Activated naive CD8-positive, alpha-beta T cell treated with anti-CD3 and anti-CD28 coated beads, Interleukin-2, amount 10 ng/mL, durations not matched to agents 7 days and 5 days (primary cell): ENCODE measurements at regions not wholly inside any gene's neighbourhood (a gene's known extent, or its start where the extent isn't known, plus 50 kb on each side); places are given as distances from the start of the nearest gene placed in this dataset.

Experiments
- ATAC-seq: fragments of 150-1000 bp; cut with Tn5 transposase; one replicate; pipeline ENCODE4 v1.10.0; 2021; ENCODE audit warnings: low read depth, moderate library complexity
- POLR2A ChIA-PET: fragments of 350-600 bp; sonication (Branson Sonifier 250); formaldehyde crosslinking; loops from one replicate; lab custom pipeline; 2021; ENCODE audit warnings: antibody characterized with exemption; lab: Charles Lee
- DNase-seq: peaks from one replicate; pipeline ENCODE4 v3.0.0; 2021
- H3K27ac Mint-ChIP-seq: one replicate; pipeline ENCODE4 v1.8.0; 2022; ENCODE audit warnings: mild to moderate bottlenecking, mixed read lengths
- H3K27me3 Mint-ChIP-seq: one replicate; pipeline ENCODE4 v1.8.0; 2022; ENCODE audit warnings: mild to moderate bottlenecking, moderate library complexity, mixed read lengths
- H3K36me3 Mint-ChIP-seq: one replicate; pipeline ENCODE4 v1.8.0; 2021; ENCODE audit warnings: mild to moderate bottlenecking, mixed read lengths
- H3K4me1 Mint-ChIP-seq: one replicate; pipeline ENCODE4 v1.8.0; 2021; ENCODE audit warnings: mixed read lengths
- H3K4me3 Mint-ChIP-seq: one replicate; pipeline ENCODE4 v1.8.0; 2022; ENCODE audit warnings: mild to moderate bottlenecking, moderate library complexity, mixed read lengths
- H3K9me3 Mint-ChIP-seq: one replicate; pipeline ENCODE4 v1.8.0; 2021; ENCODE audit warnings: mixed read lengths

DNA sequence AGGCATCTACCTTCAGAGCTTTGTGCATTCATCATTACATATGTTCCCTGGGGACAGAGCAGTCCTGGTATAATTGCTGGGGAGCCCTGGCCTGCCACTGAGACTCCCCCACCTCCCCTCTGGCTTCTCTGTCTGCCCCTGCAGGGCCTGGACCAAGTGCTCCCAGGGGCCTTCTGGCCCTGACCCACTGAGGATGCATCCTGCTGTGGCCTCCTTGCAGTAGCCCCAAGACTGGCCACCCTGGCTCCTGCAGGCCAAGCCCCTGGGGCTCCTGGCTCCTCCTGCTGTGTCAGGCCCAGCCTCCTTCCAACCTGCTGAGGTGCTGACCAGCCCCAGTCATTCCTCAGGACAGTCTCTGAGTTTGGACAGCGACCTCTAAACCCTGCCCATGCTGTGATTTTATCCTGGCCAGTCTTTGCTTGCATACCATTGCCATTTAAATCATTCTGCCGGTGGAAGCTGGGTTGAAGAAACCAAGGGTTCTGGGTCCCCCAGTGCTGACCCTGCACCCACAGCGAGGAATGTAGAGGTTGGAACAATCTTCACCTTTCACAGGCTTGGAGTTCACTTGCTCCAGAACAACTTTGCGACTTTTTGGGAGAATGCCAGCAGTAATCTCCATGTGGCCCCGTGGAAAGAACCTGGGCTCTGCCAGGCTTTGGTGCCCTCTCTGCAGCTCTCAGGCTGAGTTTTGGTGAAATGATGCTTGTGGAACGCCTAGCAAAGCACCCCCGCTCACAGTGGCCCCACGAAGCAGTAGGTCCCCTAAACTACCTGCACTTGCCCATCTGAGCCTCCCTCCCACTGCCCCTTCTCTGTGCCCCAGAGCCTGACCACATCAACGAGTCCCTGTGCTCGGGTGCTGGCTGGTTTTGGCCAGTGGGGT, 167.3 kb upstream of the GLI2 start:
- ATAC-seq: no peak
- POLR2A ChIA-PET: no interaction called here
- no peaks in the 10 kb centered on the region for H3K4me1 Mint-ChIP-seq
- no peak for DNase-seq
- H3K27ac Mint-ChIP-seq: no peak overlapping the region
- H3K27me3 Mint-ChIP-seq: no peaks in the 10 kb centered on the region
- H3K4me3 Mint-ChIP-seq: no peak overlapping the region
- no peaks in the 10 kb centered on the region for H3K9me3 Mint-ChIP-seq
- H3K36me3 Mint-ChIP-seq: no peaks in the 10 kb centered on the region

DNA sequence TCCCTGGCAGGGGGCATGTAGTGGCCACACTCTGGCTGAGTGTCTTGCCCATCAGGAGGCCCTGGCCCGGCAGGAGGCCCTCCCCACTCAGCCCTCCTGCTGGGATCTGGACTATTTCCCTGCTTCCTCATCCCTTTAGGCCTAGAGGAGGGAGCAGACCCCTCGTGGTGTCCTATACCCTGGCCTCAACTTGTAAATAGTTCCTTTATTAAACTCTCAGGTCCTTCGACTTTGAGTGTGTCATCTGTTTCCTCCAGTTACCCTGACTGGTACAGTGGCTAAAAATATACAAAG, 166.7 kb upstream of the GLI2 start:
- DNase-seq (no peak), ATAC-seq (no peak)
- POLR2A ChIA-PET: no interaction called here
- Mint-ChIP-seq H3K27ac (no peak overlapping the region), H3K36me3 (no peaks in the 10 kb centered on the region), H3K4me3 (no peak overlapping the region), H3K27me3 (no peaks in the 10 kb centered on the region), H3K4me1 (no peaks in the 10 kb centered on the region), H3K9me3 (no peaks in the 10 kb centered on the region)

DNA sequence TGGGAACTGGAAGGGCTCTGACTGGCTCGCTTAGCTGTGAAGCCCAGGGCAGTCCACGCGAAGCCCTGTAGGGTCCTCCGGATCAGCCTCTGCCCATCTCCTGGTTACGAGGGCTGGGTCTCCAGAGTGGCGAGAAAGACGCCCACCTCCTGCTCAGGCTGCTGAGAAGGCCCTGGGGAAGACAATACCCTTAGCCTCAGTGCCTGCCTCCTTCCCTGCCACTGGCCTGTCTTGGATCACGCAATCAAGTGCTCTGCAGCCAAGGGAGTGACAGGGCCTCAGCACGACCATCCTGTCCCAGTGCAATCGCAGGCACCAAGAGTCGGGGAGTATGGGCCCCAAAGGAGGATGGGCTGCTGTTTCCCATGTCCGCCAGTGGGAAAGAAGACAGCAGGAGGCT, 165.7 kb upstream of the GLI2 start:
- no peaks in the 10 kb centered on the region for H3K9me3 Mint-ChIP-seq
- H3K4me1 Mint-ChIP-seq: no peaks in the 10 kb centered on the region
- ATAC-seq (no peak), DNase-seq (no peak)
- H3K27me3 Mint-ChIP-seq: peaks cover 5% of the 10 kb centered on the region
- H3K4me3 Mint-ChIP-seq: no peak overlapping the region
- POLR2A ChIA-PET: no interaction called here
- H3K36me3 Mint-ChIP-seq: no peaks in the 10 kb centered on the region
- no peak overlapping the region for H3K27ac Mint-ChIP-seq

DNA sequence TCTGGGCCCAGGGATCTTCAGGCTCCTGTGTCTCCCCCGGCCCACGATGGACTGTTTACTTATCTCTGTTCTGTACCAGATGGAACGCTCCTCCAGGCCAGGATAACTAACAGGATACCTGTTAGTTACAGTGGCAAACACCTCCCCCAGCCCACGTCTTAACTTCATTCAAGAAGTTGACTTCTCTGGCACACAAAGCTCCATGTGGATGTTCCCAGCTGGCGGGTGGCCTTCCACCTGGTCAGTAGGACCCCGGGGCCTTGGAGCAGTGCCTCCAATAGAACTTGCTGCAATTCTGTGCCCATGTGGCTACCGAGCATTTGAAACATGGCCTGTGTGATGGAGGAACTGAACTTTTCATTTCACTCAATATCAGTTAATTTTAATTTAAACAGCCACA, 165.1 kb upstream of the GLI2 start:
- Mint-ChIP-seq H3K27me3 (peaks cover 6% of the 10 kb centered on the region), H3K4me3 (no peak overlapping the region)
- ATAC-seq: no peak

DNA sequence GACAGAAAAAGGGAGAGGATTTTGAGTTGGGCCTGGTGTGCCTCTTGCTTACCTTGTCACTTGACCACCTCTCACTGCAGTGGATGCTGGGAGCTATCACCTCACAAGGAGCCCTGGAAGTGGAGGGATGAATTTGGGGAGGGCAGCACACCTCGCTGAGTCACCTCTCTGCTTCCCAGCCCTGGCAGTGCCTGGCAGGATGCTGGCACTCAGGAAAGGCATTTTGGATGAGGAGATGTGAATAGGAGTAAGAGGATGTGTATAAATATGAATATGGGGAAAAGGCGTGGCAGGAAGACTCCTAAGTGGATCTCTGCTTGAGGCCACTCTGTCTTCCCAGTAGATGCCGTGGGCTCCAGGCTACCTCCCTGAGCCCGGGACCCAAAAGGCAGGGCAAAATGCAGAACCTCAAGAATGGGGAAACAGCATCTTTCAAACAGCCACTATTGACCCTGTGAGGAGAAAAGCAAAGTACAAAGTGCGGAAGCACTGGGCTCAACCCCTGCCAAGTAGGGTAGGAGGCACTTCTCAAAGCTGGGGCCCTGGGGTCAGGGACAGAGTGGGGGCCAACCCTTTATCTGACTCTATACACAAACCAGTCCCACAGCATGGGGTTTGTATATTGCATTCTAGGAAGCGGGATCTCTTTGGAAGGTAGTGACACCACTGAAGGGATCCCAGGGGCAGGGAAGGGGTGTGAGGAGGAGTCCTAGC, 164.5 kb upstream of the GLI2 start:
- no peak overlapping the region for H3K4me3 Mint-ChIP-seq
- H3K27me3 Mint-ChIP-seq: peaks cover 10% of the 10 kb centered on the region
- ATAC-seq (no peak), DNase-seq (no peak)
- H3K9me3 Mint-ChIP-seq: no peaks in the 10 kb centered on the region
- H3K4me1 Mint-ChIP-seq: no peaks in the 10 kb centered on the region
- POLR2A ChIA-PET: no interaction called here
- no peaks in the 10 kb centered on the region for H3K36me3 Mint-ChIP-seq
- no peak overlapping the region for H3K27ac Mint-ChIP-seq

More for the DNA sequence above, 165.1 kb upstream of the GLI2 start:
- no peak for DNase-seq
- POLR2A ChIA-PET: no interaction called here
- Mint-ChIP-seq H3K9me3 (no peaks in the 10 kb centered on the region), H3K4me1 (no peaks in the 10 kb centered on the region), H3K36me3 (no peaks in the 10 kb centered on the region), H3K27ac (no peak overlapping the region)

DNA sequence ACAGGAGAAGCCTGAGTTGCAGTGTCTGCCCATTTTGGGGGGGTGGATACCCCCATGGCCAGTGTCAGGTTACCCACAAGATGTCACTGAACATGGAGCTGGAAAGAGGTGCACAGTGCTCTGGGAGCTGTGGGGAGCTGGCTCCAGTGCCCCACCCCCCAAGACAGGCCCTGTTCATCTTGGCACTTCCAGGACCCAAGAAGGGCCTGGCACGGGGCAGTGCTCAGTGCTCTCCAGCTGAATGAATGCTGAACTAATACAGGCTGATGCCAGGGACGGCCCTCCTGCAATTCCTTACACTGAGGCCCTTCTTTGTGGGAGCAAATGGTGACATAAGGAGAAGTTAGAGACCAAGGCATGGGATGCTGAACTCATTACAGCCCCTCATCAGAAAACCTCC, 163.4 kb upstream of the GLI2 start:
- Mint-ChIP-seq H3K4me1 (no peaks in the 10 kb centered on the region), H3K36me3 (no peaks in the 10 kb centered on the region), H3K27ac (no peak overlapping the region), H3K27me3 (peaks cover 15% of the 10 kb centered on the region), H3K9me3 (no peaks in the 10 kb centered on the region), H3K4me3 (no peak overlapping the region)
- DNase-seq (no peak), ATAC-seq (no peak)
- POLR2A ChIA-PET: no interaction called here

GRCh38 chr2:120574620-120575019, 161.0 kb upstream of the GLI2 start:
- Mint-ChIP-seq H3K36me3 (no peaks in the 10 kb centered on the region), H3K27ac (no peak overlapping the region)

DNA sequence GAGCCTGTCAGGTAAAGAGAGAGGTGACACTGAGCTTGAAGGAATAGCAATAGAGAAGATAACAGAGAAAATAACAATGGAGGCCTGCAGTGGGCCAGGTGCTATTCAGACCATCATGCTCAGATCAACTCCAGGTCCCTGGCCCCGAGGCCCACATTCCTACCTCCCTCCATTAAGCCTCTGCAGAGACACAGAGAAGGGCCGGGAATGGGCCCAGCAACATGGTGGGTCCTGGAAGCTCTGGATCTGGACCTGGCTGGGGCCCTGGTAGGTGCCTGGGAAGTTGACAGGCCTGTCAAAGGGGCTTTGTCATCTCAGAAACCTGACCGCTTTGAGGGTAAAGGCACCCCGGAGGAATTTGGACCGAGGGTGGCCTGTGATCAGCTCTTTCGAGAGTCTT, 159.7 kb upstream of the GLI2 start:
- H3K4me3 Mint-ChIP-seq: no peak overlapping the region
- no peaks in the 10 kb centered on the region for H3K9me3 Mint-ChIP-seq
- POLR2A ChIA-PET: no interaction called here
- ATAC-seq: no peak
- no peaks in the 10 kb centered on the region for H3K36me3 Mint-ChIP-seq
- no peak overlapping the region for H3K27ac Mint-ChIP-seq
- peaks cover 28% of the 10 kb centered on the region for H3K27me3 Mint-ChIP-seq
- no peak for DNase-seq
- no peaks in the 10 kb centered on the region for H3K4me1 Mint-ChIP-seq

More at GRCh38 chr2:120574620-120575019, 161.0 kb upstream of the GLI2 start:
- DNase-seq (no peak), ATAC-seq (no peak)
- no peaks in the 10 kb centered on the region for H3K4me1 Mint-ChIP-seq
- peaks cover 21% of the 10 kb centered on the region for H3K27me3 Mint-ChIP-seq
- H3K4me3 Mint-ChIP-seq: no peak overlapping the region
- POLR2A ChIA-PET: no interaction called here
- no peaks in the 10 kb centered on the region for H3K9me3 Mint-ChIP-seq

DNA sequence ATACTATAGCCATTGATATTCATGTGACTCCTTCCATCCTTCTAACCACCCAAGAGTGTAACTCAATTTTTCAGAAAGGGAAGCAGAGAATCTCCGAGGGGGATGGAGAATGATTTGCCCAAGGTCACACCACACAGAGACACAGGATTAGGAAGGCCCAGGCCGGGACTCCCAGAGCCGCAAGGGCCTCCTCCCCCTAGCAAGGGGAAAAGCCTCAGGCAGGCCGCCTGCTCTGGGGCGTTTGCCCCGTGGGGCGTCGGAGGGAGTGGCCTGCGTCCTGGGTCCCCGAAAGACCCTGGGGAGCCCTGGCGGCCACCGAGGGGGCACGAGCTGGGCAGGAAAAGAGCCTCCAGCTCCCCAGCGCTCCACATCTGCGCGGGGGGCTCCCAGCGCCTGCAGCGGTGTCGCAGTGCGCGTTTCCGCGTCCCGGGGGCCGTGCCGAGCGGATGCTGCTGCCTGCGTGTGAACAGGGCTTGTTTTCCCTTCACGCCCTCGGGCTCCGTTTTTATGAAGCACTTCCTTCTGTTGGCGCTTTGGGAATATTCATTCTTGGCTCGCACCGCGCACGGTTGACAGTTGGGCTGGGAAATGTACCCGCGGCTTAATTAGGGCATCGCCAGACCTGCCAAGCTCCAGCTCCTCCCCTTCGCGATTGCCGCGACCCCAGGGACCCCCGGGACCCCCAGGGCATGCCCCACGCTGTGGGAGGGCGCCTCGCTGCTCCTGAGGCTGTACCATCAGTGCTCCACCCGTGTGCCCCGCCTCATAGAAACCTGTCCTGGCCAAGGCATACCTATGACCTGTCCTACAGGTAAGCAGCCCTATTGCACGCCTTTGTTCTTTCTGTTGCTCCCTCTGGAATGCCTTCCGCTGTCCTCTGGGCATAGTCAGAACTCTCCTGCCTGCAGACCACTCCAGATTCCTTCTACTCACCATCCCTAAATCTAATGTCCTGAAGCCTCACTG, 158.9 kb upstream of the GLI2 start:
- Mint-ChIP-seq H3K4me3 (no peak overlapping the region), H3K36me3 (no peaks in the 10 kb centered on the region), H3K27me3 (peaks cover 32% of the 10 kb centered on the region), H3K9me3 (no peaks in the 10 kb centered on the region), H3K4me1 (no peaks in the 10 kb centered on the region), H3K27ac (no peak overlapping the region)
- DNase-seq (no peak), ATAC-seq (no peak)
- POLR2A ChIA-PET: no interaction called here

- no peaks in the 10 kb centered on the region for H3K36me3 Mint-ChIP-seq
- ATAC-seq: no peak
- H3K27me3 Mint-ChIP-seq: peaks cover 32% of the 10 kb centered on the region
- H3K27ac Mint-ChIP-seq: no peak overlapping the region
- H3K4me1 Mint-ChIP-seq: no peaks in the 10 kb centered on the region
- POLR2A ChIA-PET: no interaction called here
- H3K4me3 Mint-ChIP-seq: no peak overlapping the region
- H3K9me3 Mint-ChIP-seq: no peaks in the 10 kb centered on the region
- no peak for DNase-seq
Measured at GRCh38 chr2:120577721-120578295, 157.9 kb upstream of the GLI2 start.

DNA sequence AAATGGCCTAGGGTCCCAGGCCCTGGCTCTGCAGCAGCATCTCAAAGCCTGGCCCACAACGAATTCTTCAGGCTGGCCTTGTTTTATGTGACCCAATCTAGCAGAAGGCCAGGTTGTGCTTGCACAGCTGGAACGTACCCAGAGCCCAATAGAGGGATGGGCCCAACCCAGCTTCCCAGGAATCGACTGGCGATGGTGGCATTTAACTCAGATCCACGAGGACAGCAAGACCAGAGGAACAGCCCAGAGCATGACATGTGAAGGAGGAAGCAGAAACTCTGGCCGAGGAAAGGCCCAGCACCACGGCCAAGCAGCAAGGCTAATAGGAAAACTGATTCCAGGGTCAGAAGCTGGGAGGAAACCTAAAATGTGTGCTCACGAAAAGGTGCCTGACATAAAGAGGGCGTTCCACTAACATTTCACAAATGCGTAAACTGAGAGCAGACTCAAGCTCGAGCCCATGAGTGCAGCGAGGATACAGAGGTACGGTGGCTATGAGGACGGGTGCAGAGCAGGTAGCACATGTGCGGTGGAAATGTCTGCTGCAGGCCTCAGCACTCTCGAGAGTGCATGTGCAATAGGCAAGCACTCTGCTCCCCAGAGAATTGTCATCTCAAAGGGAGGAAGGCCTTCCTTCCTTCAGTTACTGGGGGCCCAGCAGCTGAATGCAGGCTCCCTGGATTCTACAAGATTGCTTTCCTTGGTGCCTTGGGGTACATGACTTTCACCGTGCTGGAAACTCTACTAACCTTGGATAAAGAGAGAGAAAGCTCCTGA, 156.9 kb upstream of the GLI2 start:
- DNase-seq (no peak), ATAC-seq (no peak)
- H3K36me3 Mint-ChIP-seq: no peaks in the 10 kb centered on the region
- POLR2A ChIA-PET: no interaction called here
- H3K4me3 Mint-ChIP-seq: no peak overlapping the region
- no peaks in the 10 kb centered on the region for H3K9me3 Mint-ChIP-seq
- H3K4me1 Mint-ChIP-seq: no peaks in the 10 kb centered on the region
- peaks cover 33% of the 10 kb centered on the region for H3K27me3 Mint-ChIP-seq
- H3K27ac Mint-ChIP-seq: no peak overlapping the region

DNA sequence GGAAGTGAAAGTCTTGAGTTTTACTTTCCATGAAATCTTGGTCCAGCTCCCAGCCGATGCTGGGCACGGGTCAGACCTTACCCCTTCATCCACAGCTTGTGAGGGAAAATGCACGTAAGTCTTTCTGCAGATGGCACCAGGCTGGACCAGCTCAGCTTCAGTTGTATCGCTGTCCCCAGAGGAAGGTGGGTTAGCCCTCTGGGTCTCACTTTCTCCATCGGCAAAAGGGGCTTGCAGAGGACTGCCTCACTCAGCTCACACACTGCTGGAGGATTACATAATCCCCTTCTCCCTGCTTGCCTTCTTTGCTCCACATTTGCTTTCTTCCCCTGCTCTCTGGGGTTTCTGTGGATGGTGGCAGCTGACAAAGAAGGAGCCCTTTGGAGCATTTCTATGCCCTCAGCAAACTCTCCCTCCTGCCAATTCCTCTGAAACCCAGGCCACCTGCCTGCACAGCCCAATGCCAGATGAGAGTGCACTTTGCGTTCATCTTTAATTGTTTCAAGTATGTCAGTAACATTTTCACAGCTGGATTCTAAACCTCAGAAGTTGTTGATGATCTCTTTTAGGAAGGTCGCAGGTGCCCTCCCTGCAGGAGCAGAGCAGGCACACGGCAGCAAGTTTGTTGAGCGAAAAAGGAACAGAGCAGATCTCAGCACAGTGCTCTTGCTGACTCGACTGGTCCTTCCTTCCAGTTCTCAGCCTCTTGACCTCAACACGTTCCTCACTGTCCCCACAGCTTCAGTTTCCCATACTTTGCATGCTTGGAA, 155.6 kb upstream of the GLI2 start:
- Mint-ChIP-seq H3K36me3 (no peaks in the 10 kb centered on the region), H3K27me3 (peaks cover 33% of the 10 kb centered on the region), H3K27ac (no peak overlapping the region), H3K4me1 (no peaks in the 10 kb centered on the region), H3K4me3 (no peak overlapping the region), H3K9me3 (peaks cover under 1% of the 10 kb centered on the region)
- POLR2A ChIA-PET: no interaction called here
- ATAC-seq (no peak), DNase-seq (no peak)
